ENCODE measurements at regions not wholly inside any gene's neighbourhood (a gene's known extent, or its start where the extent isn't known, plus 50 kb on each side); places are given as distances from the start of the nearest gene placed in this dataset.

- Histone ChIP-seq H3K4me3 (no peak overlapping the region), H3K27ac (no peak overlapping the region), H3K4me1 (no peaks in the 10 kb centered on the region), H3K36me3 (no peaks in the 10 kb centered on the region), H3K27me3 (no peaks in the 10 kb centered on the region), H3K9me3 (peaks cover 0 to 5% (median 3%) of the 10 kb centered on the region in 4 donors)
- no peak for DNase-seq
- TF ChIP-seq CTCF (IDR thresholded peaks at IDR 0.05) = no peak
- no peak for TF ChIP-seq POLR2A (IDR thresholded peaks at IDR 0.05)
Observed at GRCh38 chr5:18551716-18552115, 917.5 kb downstream of the TAF11L14 start.

GRCh38 chr5:18553269-18553668, 919.0 kb downstream of the TAF11L14 start:
- H3K27me3 ChIP-seq = no peaks in the 10 kb centered on the region
- no peak for TF ChIP-seq POLR2A (IDR thresholded peaks at IDR 0.05)
- no peak for TF ChIP-seq CTCF (IDR thresholded peaks at IDR 0.05)

GRCh38 chr5:18560602-18561001, 926.3 kb downstream of the TAF11L14 start:
- Histone ChIP-seq H3K9me3 (no peaks in the 10 kb centered on the region), H3K36me3 (no peaks in the 10 kb centered on the region), H3K27me3 (no peaks in the 10 kb centered on the region), H3K27ac (no peak overlapping the region), H3K4me1 (no peaks in the 10 kb centered on the region), H3K4me3 (no peak overlapping the region)
- TF ChIP-seq POLR2A (IDR thresholded peaks at IDR 0.05) (no peak), CTCF (IDR thresholded peaks at IDR 0.05) (no peak)
- no peak for DNase-seq

More at GRCh38 chr5:18553269-18553668, 919.0 kb downstream of the TAF11L14 start:
- no peaks in the 10 kb centered on the region for H3K36me3 ChIP-seq
- H3K4me1 ChIP-seq = no peaks in the 10 kb centered on the region
- H3K4me3 ChIP-seq = no peak overlapping the region
- H3K9me3 ChIP-seq = peaks cover 0 to 5% (median 3%) of the 10 kb centered on the region in 4 donors
- DNase-seq = no peak
- H3K27ac ChIP-seq = no peak overlapping the region

GRCh38 chr5:18563853-18564252, 929.6 kb downstream of the TAF11L14 start:
- Histone ChIP-seq H3K4me3 (no peak overlapping the region), H3K27me3 (no peaks in the 10 kb centered on the region), H3K27ac (no peak overlapping the region), H3K9me3 (no peaks in the 10 kb centered on the region), H3K36me3 (no peaks in the 10 kb centered on the region), H3K4me1 (no peaks in the 10 kb centered on the region)
- no peak for DNase-seq
- TF ChIP-seq POLR2A (IDR thresholded peaks at IDR 0.05) (no peak), CTCF (IDR thresholded peaks at IDR 0.05) (no peak)

- no peaks in the 10 kb centered on the region for H3K9me3 ChIP-seq
- no peak for DNase-seq
- H3K4me1 ChIP-seq = no peaks in the 10 kb centered on the region
- H3K4me3 ChIP-seq = no peak overlapping the region
- no peaks in the 10 kb centered on the region for H3K27me3 ChIP-seq
- H3K27ac ChIP-seq = no peak overlapping the region
- H3K36me3 ChIP-seq = no peaks in the 10 kb centered on the region
- TF ChIP-seq CTCF (IDR thresholded peaks at IDR 0.05) = no peak
- no peak for TF ChIP-seq POLR2A (IDR thresholded peaks at IDR 0.05)
Observed at GRCh38 chr5:18566671-18567070, 932.4 kb downstream of the TAF11L14 start.

GRCh38 chr5:18576586-18576985, 942.3 kb downstream of the TAF11L14 start:
- Histone ChIP-seq H3K27me3 (no peaks in the 10 kb centered on the region), H3K36me3 (no peaks in the 10 kb centered on the region), H3K9me3 (no peaks in the 10 kb centered on the region), H3K4me1 (no peaks in the 10 kb centered on the region), H3K27ac (no peak overlapping the region), H3K4me3 (no peak overlapping the region)
- TF ChIP-seq CTCF (IDR thresholded peaks at IDR 0.05) = no peak
- no peak for TF ChIP-seq POLR2A (IDR thresholded peaks at IDR 0.05)
- no peak for DNase-seq

Data from Peyer's patch (tissue), 4 donors.